HFF-Myc (cell line): ENCODE measurements at regions not wholly inside any gene's neighbourhood (a gene's known extent, or its start where the extent isn't known, plus 50 kb on each side); places are given as distances from the start of the nearest gene placed in this dataset.

Source experiments
- DNase-seq: peaks from one replicate; pipeline ENCODE4 v3.0.0-alpha.2; 2011; ENCODE audit warnings: low read depth; ENCODE audit errors: extremely low read depth
- H3K4me3 ChIP-seq: replicated peaks from 2 replicates; pipeline ENCODE4 v1.5.1; 2011; ENCODE audit warnings: low read depth, mild to moderate bottlenecking, control low read depth, low read length
- CTCF ChIP-seq: IDR thresholded peaks from 2 replicates; pipeline ENCODE4 v1.5.1; 2012; ENCODE audit warnings: mild to moderate bottlenecking, low read depth, low read length, control low read depth; ENCODE audit errors: missing control alignments

- H3K4me3 ChIP-seq, result no peak overlapping the region
- TF ChIP-seq CTCF, result no peak
- no peak for DNase-seq
Observed at GRCh38 chr17:79215631-79216030, 141.0 kb downstream of the ENGASE start.

- no peak overlapping the region for H3K4me3 ChIP-seq
- DNase-seq, result no peak
- no peak for TF ChIP-seq CTCF
Observed at GRCh38 chr17:79214940-79215604, 140.4 kb downstream of the ENGASE start.

GRCh38 chr17:79214459-79214858, 139.8 kb downstream of the ENGASE start:
- no peak for DNase-seq
- H3K4me3 ChIP-seq, result no peak overlapping the region
- TF ChIP-seq CTCF, result no peak

- H3K4me3 ChIP-seq, result no peak overlapping the region
- no peak for TF ChIP-seq CTCF
- no peak for DNase-seq
Observed at GRCh38 chr17:79213305-79213704, 138.7 kb downstream of the ENGASE start.

GRCh38 chr17:79212149-79213087, 137.8 kb downstream of the ENGASE start:
- no peak for DNase-seq
- TF ChIP-seq CTCF, result no peak
- no peak overlapping the region for H3K4me3 ChIP-seq

GRCh38 chr17:79211061-79211770, 136.6 kb downstream of the ENGASE start:
- no peak for DNase-seq
- H3K4me3 ChIP-seq, result no peak overlapping the region
- no peak for TF ChIP-seq CTCF
